Activated naive CD4-positive, alpha-beta T cell treated with anti-CD3 and anti-CD28 coated beads, Interleukin-2, amount 50 U/mL, for 72 hours (primary cell): ENCODE measurements at regions not wholly inside any gene's neighbourhood (a gene's known extent, or its start where the extent isn't known, plus 50 kb on each side); places are given as distances from the start of the nearest gene placed in this dataset.

Experiments used
- ATAC-seq, 2 donors: fragments of 150-1000 bp; cut with Tn5 transposase; 2 replicates each; pipeline ENCODE4 v1.10.0; 2021; ENCODE audit warnings: mild to moderate bottlenecking in 2 of 2, moderate library complexity in 2 of 2
- DNase-seq, 2 donors: peaks; one replicate each; pipeline ENCODE4 v3.0.0; 2021 to 2022; ENCODE audit warnings: low spot score in 2 of 2
- H3K27ac Mint-ChIP-seq, 2 donors: one replicate each; pipeline ENCODE4 v1.8.0; 2022; ENCODE audit warnings: mild to moderate bottlenecking in 2 of 2, mixed read lengths in 2 of 2
- H3K36me3 Mint-ChIP-seq, 2 donors: one replicate each; pipeline ENCODE4 v1.8.0; 2022; ENCODE audit warnings: mixed read lengths in 2 of 2
- H3K9me3 Mint-ChIP-seq, 2 donors: one replicate each; pipeline ENCODE4 v1.8.0; 2022; ENCODE audit warnings: mixed read lengths in 2 of 2

GRCh38 chr14:104383996-104384775, 195.4 kb upstream of the C14orf180 start:
- H3K27ac Mint-ChIP-seq, result no peak overlapping the region
- no peak for ATAC-seq
- no peak for DNase-seq
- H3K9me3 Mint-ChIP-seq, result peaks cover 14 to 21% of the 10 kb centered on the region in 2 donors
- H3K36me3 Mint-ChIP-seq, result peaks cover 16 to 25% of the 10 kb centered on the region in 2 donors

- no peak for ATAC-seq
- Mint-ChIP-seq H3K9me3 (peaks cover 14 to 15% of the 10 kb centered on the region in 2 donors), H3K27ac (no peak overlapping the region), H3K36me3 (peaks cover 11 to 20% of the 10 kb centered on the region in 2 donors)
- DNase-seq, result peak in 1 of 2 donors; percentile 39
Observed at GRCh38 chr14:104384776-104385071, 194.8 kb upstream of the C14orf180 start.

- peaks cover 13% of the 10 kb centered on the region in 2 donors for H3K9me3 Mint-ChIP-seq
- no peak for ATAC-seq
- H3K36me3 Mint-ChIP-seq, result peaks cover 10 to 16% of the 10 kb centered on the region in 2 donors
- DNase-seq, result no peak
- no peak overlapping the region for H3K27ac Mint-ChIP-seq
Observed at GRCh38 chr14:104385111-104385510, 194.5 kb upstream of the C14orf180 start.

- no peak overlapping the region for H3K27ac Mint-ChIP-seq
- peak in 1 of 2 donors; percentile 44 for DNase-seq
- H3K9me3 Mint-ChIP-seq, result peaks cover 9% of the 10 kb centered on the region in 2 donors
- no peak for ATAC-seq
- peaks cover 10 to 11% of the 10 kb centered on the region in 2 donors for H3K36me3 Mint-ChIP-seq
Observed at GRCh38 chr14:104385531-104386101, 193.9 kb upstream of the C14orf180 start.

- peaks cover 6 to 7% of the 10 kb centered on the region in 2 donors for H3K36me3 Mint-ChIP-seq
- no peak for ATAC-seq
- no peak overlapping the region for H3K27ac Mint-ChIP-seq
- peaks cover 6% of the 10 kb centered on the region in 2 donors for H3K9me3 Mint-ChIP-seq
- DNase-seq, result peak in 1 of 2 donors; percentile 47
Observed at GRCh38 chr14:104386151-104386841, 193.3 kb upstream of the C14orf180 start.

GRCh38 chr14:104387022-104388010, 192.2 kb upstream of the C14orf180 start:
- H3K27ac Mint-ChIP-seq, result no peak overlapping the region
- ATAC-seq (no peak), DNase-seq (peak in 1 of 2 donors; percentile 39)
- H3K36me3 Mint-ChIP-seq, result no peaks in the 10 kb centered on the region
- no peaks in the 10 kb centered on the region for H3K9me3 Mint-ChIP-seq

GRCh38 chr14:104388011-104388521, 191.5 kb upstream of the C14orf180 start:
- DNase-seq (no peak), ATAC-seq (no peak)
- H3K36me3 Mint-ChIP-seq, result no peaks in the 10 kb centered on the region
- no peaks in the 10 kb centered on the region for H3K9me3 Mint-ChIP-seq
- no peak overlapping the region for H3K27ac Mint-ChIP-seq

GRCh38 chr14:104388541-104389325, 190.8 kb upstream of the C14orf180 start:
- H3K9me3 Mint-ChIP-seq, result no peaks in the 10 kb centered on the region
- no peak overlapping the region for H3K27ac Mint-ChIP-seq
- ATAC-seq (no peak), DNase-seq (no peak)
- H3K36me3 Mint-ChIP-seq, result no peaks in the 10 kb centered on the region

- Mint-ChIP-seq H3K36me3 (no peaks in the 10 kb centered on the region), H3K9me3 (no peaks in the 10 kb centered on the region), H3K27ac (peak overlapping the region in 1 of 2 donors; percentile 6)
- DNase-seq (peak in 1 of 2 donors; percentile 27), ATAC-seq (peak; percentile 18 to 63)
Observed at GRCh38 chr14:104389326-104390220, 190.0 kb upstream of the C14orf180 start.

- ATAC-seq, result no peak
- Mint-ChIP-seq H3K27ac (peak overlapping the region in 1 of 2 donors; percentile 6), H3K36me3 (no peaks in the 10 kb centered on the region), H3K9me3 (no peaks in the 10 kb centered on the region)
- DNase-seq, result no peak
Observed at GRCh38 chr14:104390221-104390931, 189.2 kb upstream of the C14orf180 start.

GRCh38 chr14:104390941-104391901, 188.3 kb upstream of the C14orf180 start:
- Mint-ChIP-seq H3K36me3 (no peaks in the 10 kb centered on the region), H3K9me3 (no peaks in the 10 kb centered on the region), H3K27ac (peak overlapping the region; percentile 22 to 44)
- DNase-seq (no peak), ATAC-seq (no peak)

GRCh38 chr14:104392001-104392395, 187.6 kb upstream of the C14orf180 start:
- Mint-ChIP-seq H3K36me3 (peaks cover 3% of the 10 kb centered on the region in 2 donors), H3K9me3 (peaks cover 0 to 7% of the 10 kb centered on the region in 2 donors), H3K27ac (peak overlapping the region; percentile 44 to 93)
- DNase-seq, result no peak
- ATAC-seq, result peak in 1 of 2 donors; percentile 27
